ENCODE measurements at regions not wholly inside any gene's neighbourhood (a gene's known extent, or its start where the extent isn't known, plus 50 kb on each side); places are given as distances from the start of the nearest gene placed in this dataset.

GRCh38 chr1:67893126-67893495 lies 59.8 kb upstream of the GNG12 start:
- no peak overlapping the region for H3K27ac ChIP-seq (ENCODE audit: low read depth in 1 of 2, low read length in 2 of 2)
- H3K79me2 ChIP-seq (ENCODE audit: insufficient read depth, low read length): no peaks in the 10 kb centered on the region
- peaks cover 0 to 3% of the 10 kb centered on the region in 2 donors for H3K9me3 ChIP-seq (replicated peaks in 1 of 2; ENCODE audit: control insufficient read depth in 1 of 2, insufficient read depth in 1 of 2, low read length in 2 of 2)
- no peaks in the 10 kb centered on the region for H3K36me3 ChIP-seq (replicated peaks in 1 of 2; ENCODE audit: control insufficient read depth in 1 of 2, insufficient read depth in 2 of 2, low read length in 2 of 2)
- H3K27me3 ChIP-seq (ENCODE audit: control insufficient read depth in 2 of 2, insufficient read depth in 2 of 2, low read length in 2 of 2): no peaks in the 10 kb centered on the region
- no peak for TF ChIP-seq CTCF (IDR thresholded peaks at IDR 0.05)
- H3K4me1 ChIP-seq (ENCODE audit: control insufficient read depth in 1 of 2, insufficient read depth in 2 of 2, low read length in 2 of 2): no peaks in the 10 kb centered on the region
- H3K27ac Mint-ChIP-seq: no peak overlapping the region
- H3K4me3 Mint-ChIP-seq: no peak overlapping the region
- H3K36me3 Mint-ChIP-seq: no peaks in the 10 kb centered on the region
- no peak overlapping the region for H3K4me2 ChIP-seq (replicated peaks; ENCODE audit: extremely low read depth, low read length, poor library complexity, severe bottlenecking)
- no peak overlapping the region for H3K4me3 ChIP-seq (replicated peaks in 1 of 3; ENCODE audit: low read depth in 2 of 3, low read length in 3 of 3)
- DNase-seq: no peak
- peaks cover 0 to 5% (median 0%) of the 10 kb centered on the region in 3 donors for H3K27me3 Mint-ChIP-seq (ENCODE audit: low read depth in 3 of 3)
- intact Hi-C loops (cut with micrococcal nuclease): no loop called here
- no CpG with 5 or more reads among the region's 3 CpGs for WGBS (ENCODE audit: insufficient coverage)
- no peaks in the 10 kb centered on the region for H4K20me1 ChIP-seq (ENCODE audit: insufficient read depth, low read length)
- H2AFZ ChIP-seq (ENCODE audit: insufficient read depth, low read depth, low read length, poor library complexity, severe bottlenecking): no peak overlapping the region
- peaks cover 0 to 3% (median 0%) of the 10 kb centered on the region in 7 donors for H3K9me3 Mint-ChIP-seq
- H3K4me1 Mint-ChIP-seq: peaks cover 7% of the 10 kb centered on the region
- no peak overlapping the region for H3K9ac ChIP-seq (ENCODE audit: insufficient read depth, low read length, poor library complexity, severe bottlenecking)

- no peaks in the 10 kb centered on the region for H3K36me3 ChIP-seq (replicated peaks in 1 of 2; ENCODE audit: control insufficient read depth in 1 of 2, insufficient read depth in 2 of 2, low read length in 2 of 2)
- H3K4me2 ChIP-seq (replicated peaks; ENCODE audit: extremely low read depth, low read length, poor library complexity, severe bottlenecking): no peak overlapping the region
- TF ChIP-seq CTCF (IDR thresholded peaks at IDR 0.05): no peak
- Mint-ChIP-seq H3K9me3 (peaks cover 0 to 3% (median 0%) of the 10 kb centered on the region in 7 donors), H3K4me1 (peaks cover 7% of the 10 kb centered on the region), H3K4me3 (no peak overlapping the region), H3K27me3 (ENCODE audit: low read depth in 3 of 3) (peaks cover 0 to 2% (median 0%) of the 10 kb centered on the region in 3 donors), H3K27ac (no peak overlapping the region), H3K36me3 (no peaks in the 10 kb centered on the region)
- H2AFZ ChIP-seq (ENCODE audit: insufficient read depth, low read depth, low read length, poor library complexity, severe bottlenecking): no peak overlapping the region
- no peaks in the 10 kb centered on the region for H4K20me1 ChIP-seq (ENCODE audit: insufficient read depth, low read length)
- no peak overlapping the region for H3K9ac ChIP-seq (ENCODE audit: insufficient read depth, low read length, poor library complexity, severe bottlenecking)
- H3K79me2 ChIP-seq (ENCODE audit: insufficient read depth, low read length): no peaks in the 10 kb centered on the region
- H3K27ac ChIP-seq (ENCODE audit: low read depth in 1 of 2, low read length in 2 of 2): no peak overlapping the region
- intact Hi-C loops (cut with micrococcal nuclease): no loop called here
- no peaks in the 10 kb centered on the region for H3K27me3 ChIP-seq (ENCODE audit: control insufficient read depth in 2 of 2, insufficient read depth in 2 of 2, low read length in 2 of 2)
- DNase-seq: no peak
- no peaks in the 10 kb centered on the region for H3K4me1 ChIP-seq (ENCODE audit: control insufficient read depth in 1 of 2, insufficient read depth in 2 of 2, low read length in 2 of 2)
- H3K4me3 ChIP-seq (replicated peaks in 1 of 3; ENCODE audit: low read depth in 2 of 3, low read length in 3 of 3): no peak overlapping the region
- WGBS (ENCODE audit: insufficient coverage): 43% methylated on average over 1 of the region's 3 CpGs
- H3K9me3 ChIP-seq (replicated peaks in 1 of 2; ENCODE audit: control insufficient read depth in 1 of 2, insufficient read depth in 1 of 2, low read length in 2 of 2): peaks cover 0 to 3% of the 10 kb centered on the region in 2 donors
Measured at GRCh38 chr1:67892476-67893125, 59.3 kb upstream of the GNG12 start.

Data from CD14-positive monocyte (primary cell).